B cell (primary cell): ENCODE measurements at regions not wholly inside any gene's neighbourhood (a gene's known extent, or its start where the extent isn't known, plus 50 kb on each side); places are given as distances from the start of the nearest gene placed in this dataset.

ENCODE experiments used
- ATAC-seq: fragments of 200-7000 bp; cut with Tn5 transposase; one replicate; pipeline ENCODE4 v1.10.0; 2021; ENCODE audit warnings: low read depth, mild to moderate bottlenecking, moderate number of reproducible peaks, moderate library complexity
- CTCF ChIA-PET: fragments of 350-600 bp; sonication (Branson Sonifier 250); formaldehyde crosslinking; loops from one replicate; lab custom pipeline; 2021; ENCODE audit warnings: antibody characterized with exemption, inconsistent platforms; lab: Charles Lee
- POLR2A ChIA-PET: fragments of 350-600 bp; sonication (Branson Sonifier 250); formaldehyde crosslinking; loops from one replicate; lab custom pipeline; 2021; ENCODE audit warnings: antibody characterized with exemption; lab: Charles Lee
- DNase-seq: peaks from one replicate; pipeline ENCODE4 v3.0.0; 2013
- H2AFZ ChIP-seq: 2 replicates; pipeline ENCODE4 v1.6.1; 2012; ENCODE audit warnings: mild to moderate bottlenecking, low read depth, low read length; ENCODE audit not compliant: insufficient read depth, poor library complexity, severe bottlenecking
- H3K27ac ChIP-seq, 2 donors: 1 replicate in 1 of 2; 2 replicates in 1 of 2; pipeline ENCODE4 v1.5.1; 2012 to 2013; ENCODE audit warnings: low read length in 2 of 2, mild to moderate bottlenecking in 2 of 2, moderate library complexity in 1 of 2
- H3K27me3 ChIP-seq, 4 experiments: fragments of 200-600 bp in 1 of 4; sonication (generic) in 1 of 4; replicated peaks in 1 of 4; 1 replicate in 2 of 4; 2 replicates in 2 of 4; pipeline versions ENCODE4 v1.6.1 to v1.7.0; 2013 to 2016; ENCODE audit warnings: low read length in 3 of 4, mild to moderate bottlenecking in 2 of 4, mixed read lengths in 1 of 4, moderate library complexity in 1 of 4; ENCODE audit not compliant: insufficient read depth in 4 of 4, control insufficient read depth in 3 of 4; ENCODE audit errors: control extremely low read depth in 1 of 4
- H3K36me3 ChIP-seq, 2 experiments: replicated peaks in 1 of 2; 1 replicate in 1 of 2; 2 replicates in 1 of 2; pipeline versions ENCODE4 v1.6.1 to v1.7.1; 2013; ENCODE audit warnings: low read length in 1 of 2; ENCODE audit not compliant: insufficient read depth in 2 of 2, control insufficient read depth in 1 of 2; ENCODE audit errors: control extremely low read depth in 1 of 2, extremely low read depth in 1 of 2
- H3K4me1 ChIP-seq, 2 donors: fragments of 200-600 bp in 1 of 2; sonication (generic) in 1 of 2; 1 replicate in 1 of 2; 2 replicates in 1 of 2; pipeline versions ENCODE4 v1.5.1 to v1.6.1; 2013 to 2017; ENCODE audit warnings: low read length in 2 of 2; ENCODE audit not compliant: control insufficient read depth in 2 of 2, insufficient read depth in 2 of 2
- H3K4me2 ChIP-seq: replicated peaks from 2 replicates; pipeline ENCODE3; 2012; ENCODE audit warnings: mild to moderate bottlenecking, low read depth, low read length; ENCODE audit not compliant: poor library complexity, severe bottlenecking
- H3K4me3 ChIP-seq, 5 experiments: fragments of 200-600 bp in 1 of 5; sonication (generic) in 1 of 5; 1 replicate in 3 of 5; 2 replicates in 2 of 5; pipeline versions ENCODE4 v1.5.1 to v1.7.0; 2011 to 2016; ENCODE audit warnings: low read length in 4 of 5, mild to moderate bottlenecking in 4 of 5, low read depth in 2 of 5, control low read depth in 1 of 5, moderate library complexity in 1 of 5; ENCODE audit not compliant: insufficient read depth in 1 of 5; ENCODE audit errors: control extremely low read depth in 1 of 5, extremely low read depth in 1 of 5
- H3K79me2 ChIP-seq: fragments of 200-600 bp; sonication (generic); one replicate; pipeline ENCODE4 v1.6.0; 2016; ENCODE audit warnings: low read length; ENCODE audit not compliant: control insufficient read depth, insufficient read depth
- H3K9ac ChIP-seq: fragments of 200-600 bp; sonication (generic); 2 replicates; pipeline ENCODE4 v1.6.1; 2017; ENCODE audit warnings: mild to moderate bottlenecking, low read length, moderate library complexity
- H3K9me3 ChIP-seq, 3 donors: one replicate each; pipeline versions ENCODE4 v1.6.1 to v1.7.1; 2013; ENCODE audit warnings: low read length in 2 of 3; ENCODE audit not compliant: control insufficient read depth in 2 of 3, insufficient read depth in 1 of 3; ENCODE audit errors: control extremely low read depth in 1 of 3
- H4K20me1 ChIP-seq: 2 replicates; pipeline ENCODE4 v1.6.0; 2012; ENCODE audit warnings: mild to moderate bottlenecking, low read length; ENCODE audit not compliant: insufficient read depth, control insufficient read depth, poor library complexity, severe bottlenecking
- H3K27ac Mint-ChIP-seq: one replicate; pipeline ENCODE4 v1.8.0; 2021; ENCODE audit warnings: mixed read lengths
- H3K27me3 Mint-ChIP-seq: one replicate; pipeline ENCODE4 v1.8.0; 2021; ENCODE audit warnings: mixed read lengths
- H3K4me1 Mint-ChIP-seq: one replicate; pipeline ENCODE4 v1.8.0; 2021; ENCODE audit warnings: mixed read lengths
- H3K4me3 Mint-ChIP-seq: one replicate; pipeline ENCODE4 v1.8.0; 2021; ENCODE audit warnings: mixed read lengths
- H3K9me3 Mint-ChIP-seq: one replicate; pipeline ENCODE4 v1.8.0; 2022; ENCODE audit warnings: mixed read lengths; ENCODE audit not compliant: insufficient read depth
- CTCF ChIP-seq: fragments of 200-600 bp; IDR thresholded peaks from one replicate; pipeline ENCODE4 v1.8.0; 2022; ENCODE audit warnings: antibody characterized with exemption, mild to moderate bottlenecking
- EZH2 ChIP-seq: IDR thresholded peaks from 2 replicates; pipeline ENCODE4 v1.6.1; 2012; ENCODE audit warnings: borderline replicate concordance, low read depth, mild to moderate bottlenecking, moderate library complexity, low read length; ENCODE audit not compliant: insufficient read depth, poor library complexity, severe bottlenecking
- WGBS: methylation state at CpG from one replicate; pipeline ENCODE4 v1.1.5; 2013; ENCODE audit warnings: missing lambda C conversion rate; ENCODE audit not compliant: insufficient coverage; 5-methylcytosine and 5-hydroxymethylcytosine counted together
- intact Hi-C: fragments of 100-400 bp; cut with micrococcal nuclease; formaldehyde crosslinking; loops from one replicate; pipeline ENCODE4 v1.10.0; 2022

- no peak for ATAC-seq
- intact Hi-C loops = no loop called here
- no peak overlapping the region for H3K27ac ChIP-seq
- no peaks in the 10 kb centered on the region for H3K36me3 ChIP-seq
- ChIA-PET POLR2A (no interaction called here), CTCF (no interaction called here)
- peaks cover 0 to 14% (median 0%) of the 10 kb centered on the region in 3 donors for H3K9me3 ChIP-seq
- H3K4me1 Mint-ChIP-seq = no peaks in the 10 kb centered on the region
- TF ChIP-seq CTCF (no peak), EZH2 (no peak)
- H3K4me3 ChIP-seq = no peak overlapping the region
- no peaks in the 10 kb centered on the region for H3K27me3 Mint-ChIP-seq
- H3K4me2 ChIP-seq = no peak overlapping the region
- H4K20me1 ChIP-seq = no peaks in the 10 kb centered on the region
- H3K9ac ChIP-seq = no peak overlapping the region
- no peaks in the 10 kb centered on the region for H3K4me1 ChIP-seq
- no peaks in the 10 kb centered on the region for H3K9me3 Mint-ChIP-seq
- no peaks in the 10 kb centered on the region for H3K27me3 ChIP-seq
- H3K4me3 Mint-ChIP-seq = no peak overlapping the region
- no peak overlapping the region for H3K27ac Mint-ChIP-seq
- DNase-seq = no peak
- H2AFZ ChIP-seq = no peak overlapping the region
- 78% methylated on average over 2 of the region's 3 CpGs for WGBS
- no peaks in the 10 kb centered on the region for H3K79me2 ChIP-seq
Measured at GRCh38 chr7:54112567-54112966, 429.6 kb upstream of the VSTM2A start.

DNA sequence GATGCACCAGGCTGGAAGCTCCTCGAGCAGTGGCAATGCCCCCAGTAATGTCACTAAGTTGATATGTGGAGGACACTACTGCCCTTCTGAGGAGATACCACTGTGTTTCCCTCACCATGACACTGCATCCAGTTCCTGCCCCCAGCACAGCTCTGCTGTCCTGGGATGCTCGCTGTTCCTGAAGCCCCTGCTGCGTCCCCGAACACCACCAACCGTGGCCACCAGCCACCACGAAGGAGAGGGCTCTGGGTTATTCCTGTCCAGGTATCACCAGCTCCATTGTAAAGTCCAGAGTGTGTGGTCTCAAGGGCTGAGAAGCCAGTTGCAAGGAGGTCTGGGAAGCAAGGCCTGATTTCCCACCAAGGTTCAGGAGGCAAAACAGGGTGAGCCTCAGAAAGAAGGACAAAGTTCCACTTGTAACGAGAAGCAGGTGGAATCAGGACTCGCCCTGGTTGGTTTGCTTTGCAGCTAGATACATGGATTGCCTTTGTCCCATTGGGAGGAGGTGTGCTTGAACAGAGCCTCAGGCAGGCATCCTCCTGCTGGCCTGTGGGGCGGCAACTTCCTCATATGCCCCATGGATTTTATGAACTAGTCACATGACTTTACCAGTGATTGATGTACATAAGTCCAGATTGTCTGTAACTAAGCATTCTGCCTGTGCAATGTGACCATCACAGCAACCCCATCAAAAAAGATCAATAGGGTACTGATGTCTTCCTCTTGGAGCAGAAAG lies 427.0 kb upstream of the VSTM2A start:
- POLR2A ChIA-PET = no interaction called here
- Mint-ChIP-seq H3K27me3 (no peaks in the 10 kb centered on the region), H3K4me3 (no peak overlapping the region), H3K27ac (no peak overlapping the region), H3K9me3 (no peaks in the 10 kb centered on the region), H3K4me1 (no peaks in the 10 kb centered on the region)
- ATAC-seq = no peak
- DNase-seq = no peak
- H3K27me3 ChIP-seq = no peaks in the 10 kb centered on the region
- no peak for TF ChIP-seq EZH2
- TF ChIP-seq CTCF = no peak
- CTCF ChIA-PET = no interaction called here
- no peak overlapping the region for H3K27ac ChIP-seq
- no peak overlapping the region for H3K9ac ChIP-seq
- H3K36me3 ChIP-seq = no peaks in the 10 kb centered on the region
- no peak overlapping the region for H2AFZ ChIP-seq
- no peak overlapping the region for H3K4me3 ChIP-seq
- H3K79me2 ChIP-seq = no peaks in the 10 kb centered on the region
- no peak overlapping the region for H3K4me2 ChIP-seq
- WGBS = 90% methylated on average over 8 of the region's 9 CpGs
- H4K20me1 ChIP-seq = no peaks in the 10 kb centered on the region
- intact Hi-C loops = no loop called here
- H3K4me1 ChIP-seq = no peaks in the 10 kb centered on the region
- peaks cover 0 to 14% (median 0%) of the 10 kb centered on the region in 3 donors for H3K9me3 ChIP-seq
